ENCODE measurements at regions not wholly inside any gene's neighbourhood (a gene's known extent, or its start where the extent isn't known, plus 50 kb on each side); places are given as distances from the start of the nearest gene placed in this dataset.
A peak's percentile ranks its signal among the peaks of the same experiment; 100 is the strongest.
"Not testable (repeated sequence)": the region's sequence is repeated elsewhere in the genome, so short reads cannot be mapped to it uniquely, and the experiment has no call there.

DNA sequence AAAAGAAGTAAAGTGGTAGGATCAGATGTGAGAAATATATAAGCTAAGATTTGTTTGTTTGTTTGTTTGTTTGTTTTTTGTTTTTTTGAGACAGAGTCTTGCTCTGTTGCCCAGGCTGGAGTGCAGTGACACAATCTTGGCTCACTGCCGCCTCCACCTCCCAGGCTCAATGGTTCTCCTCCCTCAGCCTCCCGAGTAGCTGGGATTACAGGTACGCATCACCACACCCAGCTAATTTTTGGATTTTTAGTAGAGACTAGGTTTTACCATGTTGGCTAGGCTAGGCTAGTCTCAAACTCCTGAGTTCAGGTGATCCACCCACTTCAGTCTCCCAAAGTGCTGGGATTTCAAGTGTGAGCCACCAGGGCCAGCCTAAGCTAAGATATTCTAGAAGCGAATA is 4817.1 kb upstream of the OR11H1 start:
- H3K27ac Mint-ChIP-seq, CTCF ChIA-PET, ATAC-seq: not testable (repeated sequence)

DNA sequence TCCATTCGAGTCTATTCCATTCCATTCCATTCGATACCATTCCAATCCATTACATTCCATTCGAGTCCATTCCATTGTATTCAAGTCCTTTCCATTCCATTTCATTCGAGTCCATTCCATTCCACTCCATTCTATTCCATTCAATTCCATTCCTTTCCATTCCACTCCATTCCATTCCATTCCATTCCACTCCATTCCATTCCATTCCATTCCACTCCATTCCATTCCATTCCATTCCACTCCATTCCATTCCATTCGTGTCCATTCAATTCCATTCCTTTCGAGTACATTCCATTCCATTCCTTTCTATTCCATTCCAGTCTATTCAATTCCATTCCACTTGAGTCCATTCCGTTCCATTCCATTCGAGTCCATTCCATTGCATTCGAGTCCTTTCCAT is 4805.2 kb upstream of the OR11H1 start:
- peaks cover 65 to 100% (median 87%) of the 10 kb centered on the region in 11 donors for H3K9me3 Mint-ChIP-seq
- H3K9me3 ChIP-seq (ENCODE audit: control insufficient read depth in 2 of 3, low read length in 3 of 3), result peaks cover 0 to 65% (median 7%) of the 10 kb centered on the region in 3 experiments
- H3K27ac Mint-ChIP-seq; H3K4me3 ChIP-seq (ENCODE audit: low read length); CTCF ChIA-PET; H3K36me3 ChIP-seq (ENCODE audit: control insufficient read depth in 2 of 3, insufficient read depth in 3 of 3, low read length in 3 of 3); H3K27ac ChIP-seq (ENCODE audit: low read depth, low read length); POLR2A ChIA-PET; H3K27me3 ChIP-seq (ENCODE audit: control insufficient read depth in 2 of 2, insufficient read depth in 2 of 2, low read length in 2 of 2); H3K4me1 ChIP-seq (ENCODE audit: control insufficient read depth in 2 of 2, insufficient read depth in 2 of 2, low read length in 2 of 2); DNase-seq; intact Hi-C loops (cut with micrococcal nuclease); ATAC-seq; H3K4me3 Mint-ChIP-seq; H3K27me3 Mint-ChIP-seq: not testable (repeated sequence)
- peaks cover 0 to 27% (median 0%) of the 10 kb centered on the region in 7 donors for H3K4me1 Mint-ChIP-seq
- H3K36me3 Mint-ChIP-seq, result peaks cover 14 to 85% (median 74%) of the 10 kb centered on the region in 5 donors

More for the DNA sequence above, 4817.1 kb upstream of the OR11H1 start:
- H3K36me3 ChIP-seq (ENCODE audit: control insufficient read depth in 2 of 3, insufficient read depth in 3 of 3, low read length in 3 of 3); intact Hi-C loops (cut with micrococcal nuclease); H3K27me3 Mint-ChIP-seq; H3K27me3 ChIP-seq (ENCODE audit: control insufficient read depth in 2 of 2, insufficient read depth in 2 of 2, low read length in 2 of 2); H3K27ac ChIP-seq (ENCODE audit: low read depth, low read length); H3K36me3 Mint-ChIP-seq; H3K4me1 Mint-ChIP-seq; H3K4me3 Mint-ChIP-seq; H3K4me1 ChIP-seq (ENCODE audit: control insufficient read depth in 2 of 2, insufficient read depth in 2 of 2, low read length in 2 of 2); H3K9me3 ChIP-seq (ENCODE audit: control insufficient read depth in 2 of 3, low read length in 3 of 3); DNase-seq; POLR2A ChIA-PET; H3K4me3 ChIP-seq (ENCODE audit: low read length): not testable (repeated sequence)
- peaks cover 18 to 40% (median 28%) of the 10 kb centered on the region in 11 donors for H3K9me3 Mint-ChIP-seq

GRCh38 chr22:10723966-10724365 is 4804.0 kb upstream of the OR11H1 start:
- H3K4me3 Mint-ChIP-seq; DNase-seq; H3K4me3 ChIP-seq (ENCODE audit: low read length); H3K27me3 Mint-ChIP-seq; ATAC-seq; H3K4me1 ChIP-seq (ENCODE audit: control insufficient read depth in 2 of 2, insufficient read depth in 2 of 2, low read length in 2 of 2); POLR2A ChIA-PET; H3K27ac ChIP-seq (ENCODE audit: low read depth, low read length); H3K27me3 ChIP-seq (ENCODE audit: control insufficient read depth in 2 of 2, insufficient read depth in 2 of 2, low read length in 2 of 2); H3K27ac Mint-ChIP-seq; intact Hi-C loops (cut with micrococcal nuclease); CTCF ChIA-PET; H3K36me3 ChIP-seq (ENCODE audit: control insufficient read depth in 2 of 3, insufficient read depth in 3 of 3, low read length in 3 of 3): not testable (repeated sequence)
- Mint-ChIP-seq H3K36me3 (peaks cover 25 to 87% (median 82%) of the 10 kb centered on the region in 5 donors), H3K4me1 (peaks cover 0 to 36% (median 0%) of the 10 kb centered on the region in 7 donors), H3K9me3 (peaks cover 72 to 100% (median 88%) of the 10 kb centered on the region in 11 donors)
- H3K9me3 ChIP-seq (ENCODE audit: control insufficient read depth in 2 of 3, low read length in 3 of 3), result peaks cover 5 to 67% (median 7%) of the 10 kb centered on the region in 3 experiments

DNA sequence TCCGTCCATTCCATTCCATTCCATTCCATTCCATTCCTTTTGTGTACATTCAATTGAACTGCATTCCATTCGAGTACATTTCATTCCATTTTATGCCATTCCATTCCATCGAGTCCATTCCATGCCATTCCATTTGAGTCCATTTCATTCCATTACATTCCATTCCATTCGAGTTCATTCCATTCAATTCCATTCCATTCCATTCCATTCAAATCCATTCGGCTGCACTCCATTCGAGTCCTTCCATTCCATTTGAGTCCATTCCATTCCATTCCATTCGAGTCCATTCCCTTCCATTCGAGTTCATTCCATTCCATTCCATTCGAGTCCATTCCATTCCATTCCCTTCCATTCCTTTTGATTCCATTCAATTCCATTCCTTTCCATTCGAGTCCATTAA is 4800.6 kb upstream of the OR11H1 start:
- H3K4me3 ChIP-seq (ENCODE audit: low read length), result no peak overlapping the region
- no peaks in the 10 kb centered on the region for H3K4me1 ChIP-seq (ENCODE audit: control insufficient read depth in 2 of 2, insufficient read depth in 2 of 2, low read length in 2 of 2)
- ChIA-PET CTCF (no interaction called here), POLR2A (no interaction called here)
- no peak for ATAC-seq
- peaks cover 16 to 62% (median 17%) of the 10 kb centered on the region in 3 experiments for H3K9me3 ChIP-seq (ENCODE audit: control insufficient read depth in 2 of 3, low read length in 3 of 3)
- H3K36me3 ChIP-seq (ENCODE audit: control insufficient read depth in 2 of 3, insufficient read depth in 3 of 3, low read length in 3 of 3), result no peaks in the 10 kb centered on the region
- no peaks in the 10 kb centered on the region for H3K27me3 ChIP-seq (ENCODE audit: control insufficient read depth in 2 of 2, insufficient read depth in 2 of 2, low read length in 2 of 2)
- Mint-ChIP-seq H3K27ac (no peak overlapping the region), H3K4me3 (peak overlapping the region in 1 of 10 donors; percentile 2), H3K27me3 (no peaks in the 10 kb centered on the region), H3K36me3 (peaks cover 24 to 74% (median 67%) of the 10 kb centered on the region in 5 donors), H3K9me3 (peaks cover 67 to 96% (median 85%) of the 10 kb centered on the region in 11 donors), H3K4me1 (peaks cover 0 to 41% (median 0%) of the 10 kb centered on the region in 7 donors)
- intact Hi-C loops (cut with micrococcal nuclease), result no loop called here
- H3K27ac ChIP-seq (ENCODE audit: low read depth, low read length), result no peak overlapping the region
- DNase-seq, result no peak

- H3K4me3 Mint-ChIP-seq; H3K27ac Mint-ChIP-seq; H3K27me3 ChIP-seq (ENCODE audit: control insufficient read depth in 2 of 2, insufficient read depth in 2 of 2, low read length in 2 of 2); H3K27me3 Mint-ChIP-seq; intact Hi-C loops (cut with micrococcal nuclease); DNase-seq; ATAC-seq; H3K4me1 ChIP-seq (ENCODE audit: control insufficient read depth in 2 of 2, insufficient read depth in 2 of 2, low read length in 2 of 2); H3K4me3 ChIP-seq (ENCODE audit: low read length); H3K36me3 ChIP-seq (ENCODE audit: control insufficient read depth in 2 of 3, insufficient read depth in 3 of 3, low read length in 3 of 3); CTCF ChIA-PET; H3K27ac ChIP-seq (ENCODE audit: low read depth, low read length); POLR2A ChIA-PET: not testable (repeated sequence)
- H3K9me3 Mint-ChIP-seq, result peaks cover 47 to 83% (median 66%) of the 10 kb centered on the region in 11 donors
- peaks cover 0 to 30% (median 0%) of the 10 kb centered on the region in 7 donors for H3K4me1 Mint-ChIP-seq
- H3K36me3 Mint-ChIP-seq, result peaks cover 19 to 54% (median 48%) of the 10 kb centered on the region in 5 donors
- peaks cover 10 to 53% (median 17%) of the 10 kb centered on the region in 3 experiments for H3K9me3 ChIP-seq (ENCODE audit: control insufficient read depth in 2 of 3, low read length in 3 of 3)
Measured at GRCh38 chr22:10729979-10730378, 4798.0 kb upstream of the OR11H1 start.

- ATAC-seq; H3K27me3 ChIP-seq (ENCODE audit: control insufficient read depth in 2 of 2, insufficient read depth in 2 of 2, low read length in 2 of 2); H3K4me1 ChIP-seq (ENCODE audit: control insufficient read depth in 2 of 2, insufficient read depth in 2 of 2, low read length in 2 of 2); H3K27ac Mint-ChIP-seq; H3K27me3 Mint-ChIP-seq; H3K4me3 ChIP-seq (ENCODE audit: low read length); POLR2A ChIA-PET; H3K4me3 Mint-ChIP-seq; DNase-seq; H3K36me3 ChIP-seq (ENCODE audit: control insufficient read depth in 2 of 3, insufficient read depth in 3 of 3, low read length in 3 of 3); H3K27ac ChIP-seq (ENCODE audit: low read depth, low read length); CTCF ChIA-PET; intact Hi-C loops (cut with micrococcal nuclease): not testable (repeated sequence)
- Mint-ChIP-seq H3K4me1 (peaks cover 0 to 30% (median 0%) of the 10 kb centered on the region in 7 donors), H3K9me3 (peaks cover 41 to 82% (median 66%) of the 10 kb centered on the region in 11 donors), H3K36me3 (peaks cover 19 to 47% (median 43%) of the 10 kb centered on the region in 5 donors)
- H3K9me3 ChIP-seq (ENCODE audit: control insufficient read depth in 2 of 3, low read length in 3 of 3), result peaks cover 10 to 49% (median 17%) of the 10 kb centered on the region in 3 experiments
Measured at GRCh38 chr22:10730706-10731105, 4797.3 kb upstream of the OR11H1 start.

DNA sequence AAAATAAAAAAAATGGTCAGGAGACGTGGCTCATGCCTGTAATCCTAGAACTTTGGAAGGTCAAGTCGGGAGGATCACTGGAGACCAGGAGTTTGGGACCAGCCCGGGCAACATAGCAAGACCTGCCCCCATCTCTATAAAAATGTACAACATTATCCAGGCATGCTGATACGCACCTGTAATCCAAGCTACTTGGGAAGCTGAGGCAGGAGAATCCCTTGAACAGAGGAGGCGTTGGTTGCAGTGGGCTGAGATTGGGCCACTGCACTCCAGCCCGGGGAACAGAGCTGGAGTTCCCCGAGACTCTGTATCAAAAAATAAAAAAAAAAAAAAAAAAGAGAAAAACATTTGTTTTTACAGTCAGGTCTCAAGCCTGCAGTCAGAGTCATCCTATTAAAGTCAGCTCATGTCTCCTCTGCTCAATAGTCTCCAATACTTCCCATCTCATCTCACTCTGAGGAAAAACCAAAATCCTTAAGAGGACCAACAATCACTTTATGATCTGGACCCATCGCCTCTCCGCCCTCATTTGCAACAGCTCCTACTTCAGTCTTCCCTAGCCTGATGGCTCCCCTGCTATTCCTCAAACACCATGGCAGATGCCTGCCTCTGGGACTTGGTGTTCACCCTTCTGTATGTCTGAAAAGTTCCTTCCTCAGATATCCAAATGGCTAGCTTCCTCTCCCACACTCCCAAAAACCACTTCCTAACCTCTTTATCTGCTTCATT is 4796.6 kb upstream of the OR11H1 start:
- H3K27ac Mint-ChIP-seq; H3K27me3 ChIP-seq (ENCODE audit: control insufficient read depth in 2 of 2, insufficient read depth in 2 of 2, low read length in 2 of 2); H3K27me3 Mint-ChIP-seq; ATAC-seq; DNase-seq; H3K27ac ChIP-seq (ENCODE audit: low read depth, low read length); H3K4me3 ChIP-seq (ENCODE audit: low read length); intact Hi-C loops (cut with micrococcal nuclease); H3K36me3 ChIP-seq (ENCODE audit: control insufficient read depth in 2 of 3, insufficient read depth in 3 of 3, low read length in 3 of 3); CTCF ChIA-PET; H3K4me3 Mint-ChIP-seq; H3K4me1 ChIP-seq (ENCODE audit: control insufficient read depth in 2 of 2, insufficient read depth in 2 of 2, low read length in 2 of 2): not testable (repeated sequence)
- H3K36me3 Mint-ChIP-seq, result peaks cover 19 to 46% (median 40%) of the 10 kb centered on the region in 5 donors
- H3K9me3 Mint-ChIP-seq, result peaks cover 39 to 76% (median 63%) of the 10 kb centered on the region in 11 donors
- H3K4me1 Mint-ChIP-seq, result peaks cover 0 to 30% (median 0%) of the 10 kb centered on the region in 7 donors
- peaks cover 10 to 48% (median 17%) of the 10 kb centered on the region in 3 experiments for H3K9me3 ChIP-seq (ENCODE audit: control insufficient read depth in 2 of 3, low read length in 3 of 3)
- POLR2A ChIA-PET, result interaction anchor here (0.6 kb wide), 1 partner anchor 24 kb away, joined by 3 read pairs; no protein-coding TSS in a partner anchor
